ENCODE measurements at regions not wholly inside any gene's neighbourhood (a gene's known extent, or its start where the extent isn't known, plus 50 kb on each side); places are given as distances from the start of the nearest gene placed in this dataset.

DNA sequence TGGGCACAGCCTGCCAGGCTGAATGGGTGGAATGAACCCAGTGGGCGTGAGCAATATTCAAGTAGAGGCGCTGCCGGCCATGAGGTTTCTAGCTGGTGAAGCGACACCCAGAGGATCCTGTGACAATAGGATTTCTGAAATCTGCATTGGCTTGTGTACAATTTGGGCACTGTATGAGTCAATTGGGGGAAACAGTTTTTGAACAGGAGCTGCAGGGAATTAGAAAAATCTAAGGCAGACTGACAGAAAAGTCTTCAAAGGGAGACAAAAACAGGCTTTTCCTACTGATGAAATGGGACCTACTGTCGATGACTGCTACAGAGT, 145.2 kb downstream of the GPCPD1 start:
- TF ChIP-seq CTCF (IDR thresholded peaks at IDR 0.05; ENCODE audit: low read depth, low read length) (no peak), POLR2A (IDR thresholded peaks at IDR 0.05; ENCODE audit: extremely low read depth, insufficient read length) (no peak), MAX (IDR thresholded peaks at IDR 0.05; ENCODE audit: low read depth, low read length) (no peak), MYC (IDR thresholded peaks at IDR 0.05; ENCODE audit: low read depth, low read length) (no peak)

Data from NB4 (cell line).